ENCODE measurements at regions not wholly inside any gene's neighbourhood (a gene's known extent, or its start where the extent isn't known, plus 50 kb on each side); places are given as distances from the start of the nearest gene placed in this dataset.

DNA sequence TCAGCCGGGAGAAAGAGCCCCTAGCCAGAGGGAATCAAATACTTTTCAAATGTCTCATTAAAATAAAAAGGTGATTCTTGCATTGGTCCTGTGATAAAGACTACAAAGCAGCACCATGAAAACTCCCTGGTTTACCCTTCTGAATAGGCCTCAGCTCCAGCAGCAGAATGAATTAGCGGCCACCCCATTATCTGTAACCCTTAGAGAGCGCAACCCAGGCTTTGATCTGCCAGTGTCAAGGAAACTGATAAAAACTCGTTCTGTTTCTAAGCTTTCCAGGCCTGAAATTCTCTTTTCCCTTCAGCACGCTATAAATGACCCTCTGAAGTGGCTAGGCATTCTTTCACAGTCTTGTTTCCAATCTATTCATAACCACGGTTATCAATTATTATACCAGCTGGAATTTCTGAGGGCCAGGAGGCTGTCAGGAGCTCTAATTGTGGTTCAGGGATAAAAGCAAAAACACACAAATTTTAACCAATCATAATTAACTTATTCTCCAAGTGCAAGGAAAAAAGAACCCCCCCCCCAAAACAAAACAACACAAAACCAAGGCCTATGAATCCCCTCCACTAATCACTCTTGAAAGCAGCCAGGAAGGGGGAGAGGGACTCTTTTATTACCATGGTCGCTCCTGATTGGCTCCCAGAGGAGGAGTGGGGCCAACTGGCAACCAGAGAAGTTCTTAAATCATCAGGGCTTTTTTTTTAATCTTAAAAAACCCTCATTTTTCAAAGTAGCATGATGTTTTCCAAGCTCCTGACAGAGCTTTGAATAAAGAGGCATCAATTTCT lies 258.9 kb downstream of the CYRIA start:
- TF ChIP-seq, protein P1, sequence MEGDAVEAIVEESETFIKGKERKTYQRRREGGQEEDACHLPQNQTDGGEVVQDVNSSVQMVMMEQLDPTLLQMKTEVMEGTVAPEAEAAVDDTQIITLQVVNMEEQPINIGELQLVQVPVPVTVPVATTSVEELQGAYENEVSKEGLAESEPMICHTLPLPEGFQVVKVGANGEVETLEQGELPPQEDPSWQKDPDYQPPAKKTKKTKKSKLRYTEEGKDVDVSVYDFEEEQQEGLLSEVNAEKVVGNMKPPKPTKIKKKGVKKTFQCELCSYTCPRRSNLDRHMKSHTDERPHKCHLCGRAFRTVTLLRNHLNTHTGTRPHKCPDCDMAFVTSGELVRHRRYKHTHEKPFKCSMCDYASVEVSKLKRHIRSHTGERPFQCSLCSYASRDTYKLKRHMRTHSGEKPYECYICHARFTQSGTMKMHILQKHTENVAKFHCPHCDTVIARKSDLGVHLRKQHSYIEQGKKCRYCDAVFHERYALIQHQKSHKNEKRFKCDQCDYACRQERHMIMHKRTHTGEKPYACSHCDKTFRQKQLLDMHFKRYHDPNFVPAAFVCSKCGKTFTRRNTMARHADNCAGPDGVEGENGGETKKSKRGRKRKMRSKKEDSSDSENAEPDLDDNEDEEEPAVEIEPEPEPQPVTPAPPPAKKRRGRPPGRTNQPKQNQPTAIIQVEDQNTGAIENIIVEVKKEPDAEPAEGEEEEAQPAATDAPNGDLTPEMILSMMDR (IDR thresholded peaks at IDR 0.05; ENCODE audit: low read depth, low read length, missing control alignments): no peak
- DNase-seq (ENCODE audit: low read depth): no peak
- no peak overlapping the region for H3K4me3 ChIP-seq (ENCODE audit: low read depth, low read length)

DNA sequence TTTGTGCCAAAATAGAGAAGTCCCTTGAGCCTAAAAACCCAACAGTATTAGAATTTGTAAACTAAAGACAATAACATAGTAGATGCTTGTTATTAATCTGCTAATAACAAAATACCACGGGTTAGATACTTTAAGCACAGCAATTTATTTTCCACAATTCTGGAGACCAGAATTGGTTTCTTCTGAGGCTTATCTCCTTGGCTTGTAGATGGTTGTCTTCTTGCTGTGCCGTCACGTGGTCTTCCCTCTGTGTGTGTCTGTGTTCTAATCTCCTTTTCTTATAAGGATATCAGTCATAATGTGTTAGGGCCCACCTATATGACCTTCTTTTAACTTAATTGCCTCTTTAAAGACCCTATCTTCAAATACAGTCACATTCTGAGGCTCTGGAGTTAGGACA lies 260.1 kb downstream of the CYRIA start:
- no peak for DNase-seq (ENCODE audit: low read depth)
- H3K4me3 ChIP-seq (ENCODE audit: low read depth, low read length): no peak overlapping the region
- TF ChIP-seq, protein P1 (IDR thresholded peaks at IDR 0.05; ENCODE audit: low read depth, low read length, missing control alignments): no peak

DNA sequence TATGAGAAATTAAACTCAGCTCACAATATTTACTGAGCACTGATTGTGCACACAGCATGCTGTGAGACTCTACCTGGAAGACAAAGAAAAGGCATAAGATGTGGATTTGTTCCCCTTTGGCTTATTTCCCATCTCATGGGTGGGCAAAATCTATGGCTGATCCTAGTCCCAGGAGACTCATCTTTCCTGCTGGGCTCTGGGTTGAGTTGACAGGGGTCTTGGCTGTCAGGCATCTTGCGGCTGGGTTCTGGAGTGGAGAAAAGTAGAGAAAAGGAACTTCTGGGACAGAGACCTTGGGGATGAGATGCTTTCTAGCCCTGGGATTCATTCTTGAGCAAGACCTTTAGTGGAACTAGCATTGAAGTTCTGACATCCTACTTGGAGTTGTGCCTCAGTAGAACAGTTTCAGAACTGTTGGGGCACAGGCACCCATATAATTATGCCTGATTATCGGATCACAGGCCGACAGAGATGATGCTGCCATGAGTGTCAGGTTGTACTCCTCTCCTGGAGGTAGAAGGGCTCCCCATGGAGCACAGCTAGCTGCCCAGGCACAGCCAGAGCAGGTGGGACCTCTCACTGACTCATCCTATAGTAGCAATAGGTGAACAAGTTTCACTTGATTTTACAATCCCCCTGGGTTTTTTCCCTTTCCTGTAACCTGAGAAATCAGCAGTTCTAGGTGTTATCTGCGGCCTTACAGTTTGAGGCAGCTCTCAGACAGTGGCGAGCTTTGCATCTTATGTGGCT lies 260.9 kb downstream of the CYRIA start:
- no peak overlapping the region for H3K4me3 ChIP-seq (ENCODE audit: low read depth, low read length)
- no peak for DNase-seq (ENCODE audit: low read depth)
- TF ChIP-seq, protein P1 (IDR thresholded peaks at IDR 0.05; ENCODE audit: low read depth, low read length, missing control alignments): no peak

DNA sequence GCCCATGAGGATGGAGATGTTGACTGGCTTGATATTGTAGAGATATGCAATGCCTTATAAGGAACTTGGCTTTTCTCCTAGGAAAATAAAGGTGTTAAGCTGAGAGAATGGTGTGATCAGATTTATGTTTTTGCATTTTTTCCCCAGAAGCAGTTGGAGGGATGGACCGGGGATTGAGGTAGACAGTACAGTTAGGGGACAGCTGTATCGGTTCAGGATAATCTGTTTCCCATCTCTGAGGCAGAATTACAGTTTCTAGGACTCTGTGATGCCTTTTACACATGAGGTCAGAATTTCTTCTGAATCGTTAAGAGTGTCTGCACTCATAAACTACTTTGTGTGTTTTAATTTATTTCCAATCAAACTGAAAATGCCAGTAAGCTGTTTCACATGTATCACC lies 261.5 kb downstream of the CYRIA start:
- DNase-seq (ENCODE audit: low read depth): no peak
- no peak overlapping the region for H3K4me3 ChIP-seq (ENCODE audit: low read depth, low read length)
- TF ChIP-seq, protein P1 (IDR thresholded peaks at IDR 0.05; ENCODE audit: low read depth, low read length, missing control alignments): no peak

DNA sequence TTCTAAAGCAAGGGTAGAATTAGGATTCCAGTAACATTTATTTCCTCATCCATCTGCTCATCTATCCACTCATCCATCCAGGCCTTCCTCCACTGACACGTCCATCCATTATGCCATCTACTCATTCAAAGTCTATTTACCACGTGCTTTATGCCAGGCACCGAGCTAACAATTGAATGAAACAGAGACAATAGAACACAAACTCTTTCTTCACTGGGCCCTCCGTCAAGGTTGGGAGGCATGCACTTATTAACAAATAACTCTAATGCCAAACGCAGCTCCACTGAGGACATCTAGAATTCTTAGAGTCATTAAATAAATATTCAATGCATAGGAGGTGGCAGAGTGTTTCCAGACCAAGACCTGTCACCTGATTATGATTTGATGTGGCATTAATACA lies 262.7 kb downstream of the CYRIA start:
- TF ChIP-seq, protein P1 (IDR thresholded peaks at IDR 0.05; ENCODE audit: low read depth, low read length, missing control alignments): no peak
- no peak overlapping the region for H3K4me3 ChIP-seq (ENCODE audit: low read depth, low read length)
- DNase-seq (ENCODE audit: low read depth): no peak

DNA sequence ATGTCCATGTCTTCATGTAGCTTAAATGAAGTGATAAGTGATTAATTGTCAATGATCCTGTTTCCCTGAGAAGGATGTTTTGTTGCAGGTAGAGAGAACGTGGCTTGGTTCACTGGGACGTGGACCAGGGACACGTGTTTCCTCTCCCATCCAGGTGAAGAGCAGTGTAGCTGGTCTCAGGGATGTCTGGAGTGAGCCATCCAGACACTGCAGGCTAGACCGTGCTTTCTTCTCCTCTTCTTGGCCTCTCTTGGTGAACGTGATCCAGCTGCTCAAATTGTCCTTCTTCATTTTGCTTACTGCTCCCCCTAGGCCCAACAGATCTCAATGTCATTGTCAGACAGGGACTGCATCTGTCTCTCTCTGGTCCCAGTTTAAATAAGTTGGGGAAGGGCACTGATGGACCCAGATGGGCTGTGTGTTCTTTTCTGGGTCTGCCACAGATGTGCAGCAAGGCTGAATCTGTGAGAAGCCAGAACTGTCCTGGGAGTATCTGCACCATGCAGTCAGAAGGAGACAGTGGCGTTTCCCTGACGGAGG lies 263.8 kb downstream of the CYRIA start:
- TF ChIP-seq, protein P1 (IDR thresholded peaks at IDR 0.05; ENCODE audit: low read depth, low read length, missing control alignments): no peak
- no peak overlapping the region for H3K4me3 ChIP-seq (ENCODE audit: low read depth, low read length)
- DNase-seq (ENCODE audit: low read depth): no peak

Data from GM12864 (cell line).